ENCODE measurements at regions not wholly inside any gene's neighbourhood (a gene's known extent, or its start where the extent isn't known, plus 50 kb on each side); places are given as distances from the start of the nearest gene placed in this dataset.

- FAIRE-seq = no peak
- no peak for DNase-seq (ENCODE audit: insufficient read length, low spot score)
Observed at GRCh38 chr1:36560621-36561360, 78.1 kb upstream of the CSF3R start.

DNA sequence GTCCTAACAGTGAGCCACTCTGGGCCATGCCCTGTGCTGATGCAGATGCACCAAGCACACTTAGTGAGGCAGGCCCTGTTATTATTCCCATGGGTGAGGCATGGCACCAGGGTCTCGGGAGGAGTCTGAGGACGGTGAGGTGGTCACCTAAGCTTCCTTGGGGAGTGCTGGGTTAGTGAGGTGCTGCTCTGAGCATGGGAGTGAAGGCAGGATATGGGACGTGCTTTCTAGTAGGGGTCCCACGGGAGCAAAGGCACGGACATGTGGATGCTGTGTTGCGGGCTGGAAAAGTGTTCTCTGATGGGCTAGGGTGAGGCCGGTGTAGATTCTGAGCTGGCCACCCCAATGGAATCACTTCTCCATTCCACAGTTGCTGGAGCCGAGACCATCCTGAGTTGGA is 77.5 kb upstream of the CSF3R start:
- FAIRE-seq = no peak
- no peak for DNase-seq (ENCODE audit: insufficient read length, low spot score)

DNA sequence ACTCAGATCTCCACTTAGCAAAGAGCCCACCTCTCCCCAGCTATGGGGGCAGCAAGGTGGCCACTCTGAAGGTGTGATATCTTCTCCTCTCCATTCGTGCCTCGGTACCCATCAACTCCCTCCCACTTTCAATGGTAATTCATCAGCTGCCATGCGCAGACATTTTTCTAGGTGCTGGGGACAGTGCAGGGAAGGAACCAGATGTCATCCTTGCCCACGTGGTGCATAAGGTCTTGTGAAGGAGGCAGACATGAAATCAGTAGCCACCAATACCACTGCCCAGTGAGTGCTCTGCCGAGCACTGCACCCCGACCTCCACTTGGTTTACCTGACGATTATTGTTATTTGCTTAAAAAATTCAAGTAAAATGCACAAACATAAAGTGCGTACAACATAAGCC is 76.3 kb upstream of the CSF3R start:
- FAIRE-seq (no peak), DNase-seq (ENCODE audit: insufficient read length, low spot score) (no peak)

DNA sequence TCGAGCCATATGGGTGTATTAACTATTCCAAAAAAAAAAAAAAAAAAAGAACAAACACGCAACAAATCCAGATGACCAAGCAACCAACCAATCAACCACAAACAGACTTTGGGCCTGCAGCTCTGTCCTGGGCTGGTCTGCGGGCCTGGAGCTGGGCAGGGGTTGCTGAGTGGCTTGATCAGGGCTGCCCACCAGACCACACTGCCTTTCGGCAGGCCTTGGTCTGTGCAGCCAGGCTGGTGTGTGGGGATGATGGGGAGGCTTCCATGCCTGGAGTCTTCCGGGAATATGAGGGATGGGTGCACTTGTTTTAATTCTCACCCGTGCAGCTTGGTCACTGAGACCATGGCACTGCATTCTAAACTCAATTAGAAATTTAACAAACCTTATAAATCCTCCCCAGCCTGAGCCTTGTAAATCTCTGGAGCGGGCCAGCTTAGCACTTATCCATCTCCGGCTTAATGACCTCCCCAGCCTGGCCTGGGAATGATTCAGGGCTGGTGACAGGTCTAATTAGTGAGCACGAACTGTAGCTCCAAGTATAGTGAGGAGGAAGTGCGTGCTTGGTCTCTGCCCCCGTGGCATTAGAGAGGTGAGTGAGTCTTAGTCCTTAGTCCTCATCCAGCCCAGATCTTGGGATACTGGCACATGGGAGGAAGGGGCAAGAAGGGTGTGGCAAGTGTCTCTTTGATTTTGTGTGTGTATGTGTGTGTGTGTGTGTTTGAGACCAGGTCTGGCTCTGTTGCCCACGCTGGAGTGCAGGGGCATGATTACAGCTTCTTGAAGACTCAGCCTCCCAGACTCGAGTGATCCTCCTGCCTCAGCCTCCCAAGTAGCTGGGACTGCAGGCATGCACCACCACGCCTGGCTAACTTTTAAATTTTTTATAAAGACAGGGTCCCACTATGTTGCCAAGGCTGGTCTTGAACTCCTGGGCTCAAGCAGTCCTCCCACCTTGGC is 74.6 kb upstream of the CSF3R start:
- FAIRE-seq = no peak
- DNase-seq (ENCODE audit: insufficient read length, low spot score) = no peak

DNA sequence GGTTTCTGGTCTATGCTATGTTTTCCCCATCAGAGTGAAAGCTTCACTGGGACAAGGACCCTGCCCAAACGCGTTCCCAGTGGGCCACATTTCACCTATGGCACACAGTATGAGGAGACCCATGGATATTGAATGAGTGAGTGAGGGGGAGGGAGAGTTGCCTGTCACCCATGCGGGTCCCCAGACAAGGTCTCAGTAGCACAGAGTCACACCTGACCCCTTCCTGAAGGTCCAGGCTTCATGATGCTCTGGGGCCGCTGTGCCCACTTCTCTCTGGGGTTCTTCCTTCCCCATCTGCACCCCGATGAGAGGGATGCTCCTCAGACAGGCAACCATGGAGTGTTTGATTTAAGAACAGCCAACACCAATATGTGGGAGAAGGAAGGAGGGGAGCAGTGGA is 72.3 kb upstream of the CSF3R start:
- FAIRE-seq (no peak), DNase-seq (ENCODE audit: insufficient read length, low spot score) (no peak)

GRCh38 chr1:36554323-36554628 is 71.6 kb upstream of the CSF3R start:
- DNase-seq (ENCODE audit: insufficient read length, low spot score) (no peak), FAIRE-seq (no peak)

- FAIRE-seq (peak; percentile 64), DNase-seq (ENCODE audit: insufficient read length, low spot score) (peak; percentile 50)
Observed at GRCh38 chr1:36553591-36554322, 71.0 kb upstream of the CSF3R start.

DNA sequence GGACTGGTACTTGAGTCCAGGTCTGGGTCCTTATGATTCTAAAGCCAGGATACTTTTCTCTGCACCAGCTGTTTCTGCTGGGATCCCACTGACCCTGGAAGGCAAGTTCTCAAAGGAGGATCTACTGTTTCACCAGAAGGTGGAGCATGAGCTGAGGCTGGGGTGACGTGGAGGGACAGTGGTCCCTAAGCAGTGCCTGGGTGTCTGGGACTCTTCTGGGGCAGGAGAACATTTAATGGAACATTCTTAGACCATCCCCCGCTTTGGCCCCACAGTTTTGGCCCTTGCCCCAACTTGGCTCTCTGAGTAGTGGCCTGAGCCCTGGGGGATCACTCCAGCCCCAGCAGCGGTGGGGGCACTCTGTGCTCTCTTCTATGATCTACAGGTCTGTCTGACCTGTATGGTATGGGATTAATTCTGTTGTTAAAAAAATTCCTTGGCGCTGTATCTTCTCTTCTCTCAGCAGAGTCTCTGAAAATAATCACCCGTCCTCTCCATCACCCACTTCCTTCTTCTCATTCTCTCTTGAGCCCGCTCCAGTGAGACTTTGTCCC is 60.3 kb upstream of the CSF3R start:
- DNase-seq (ENCODE audit: insufficient read length, low spot score) = no peak

DNA sequence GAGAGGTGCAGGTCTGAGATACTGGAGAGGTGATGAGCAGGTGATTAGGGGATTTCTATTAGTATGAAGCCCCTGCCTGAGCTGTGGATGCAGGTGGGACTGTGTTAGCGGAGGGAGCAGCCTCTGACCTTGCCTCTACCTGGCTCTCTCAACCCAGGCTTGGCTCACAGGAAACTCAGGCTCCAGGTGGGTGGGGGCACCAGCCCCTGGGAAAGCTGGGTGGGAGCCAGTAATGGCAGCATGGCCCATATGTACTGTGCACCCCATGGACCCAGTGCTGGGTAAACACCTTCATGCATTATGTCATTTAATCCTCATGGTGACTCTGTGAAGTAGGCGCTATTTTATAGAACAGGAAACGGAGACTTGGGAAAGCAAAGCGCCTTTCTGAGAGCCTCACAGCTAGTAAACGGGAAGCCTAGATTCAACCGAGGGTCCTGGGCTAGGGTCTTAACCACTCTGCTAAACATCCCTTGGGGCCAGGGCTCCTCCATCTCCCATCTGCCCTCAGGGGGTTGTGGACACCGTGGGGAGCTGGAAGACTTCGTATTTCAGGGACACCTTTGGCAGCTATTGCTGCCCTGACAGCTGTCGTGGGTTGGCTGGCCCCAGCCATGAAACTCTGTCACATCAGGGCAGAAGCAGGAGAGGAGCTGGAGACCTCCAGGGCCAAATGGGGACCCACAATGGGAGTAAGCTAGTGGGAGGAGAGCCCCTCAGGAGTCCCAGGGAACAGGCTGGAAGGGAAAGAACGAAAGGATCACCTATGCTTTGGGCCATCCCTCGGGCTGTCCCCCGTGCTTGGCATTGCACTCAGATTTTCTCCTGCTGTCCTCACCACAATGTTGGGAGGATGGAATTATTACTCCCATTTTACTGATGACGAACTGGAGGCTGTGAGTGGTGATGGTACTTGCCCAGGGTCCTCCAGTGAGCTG is 59.6 kb upstream of the CSF3R start:
- DNase-seq (ENCODE audit: insufficient read length, low spot score) = no peak
- FAIRE-seq = no peak

More for the DNA sequence above, 60.3 kb upstream of the CSF3R start:
- FAIRE-seq = peak; percentile 28

DNA sequence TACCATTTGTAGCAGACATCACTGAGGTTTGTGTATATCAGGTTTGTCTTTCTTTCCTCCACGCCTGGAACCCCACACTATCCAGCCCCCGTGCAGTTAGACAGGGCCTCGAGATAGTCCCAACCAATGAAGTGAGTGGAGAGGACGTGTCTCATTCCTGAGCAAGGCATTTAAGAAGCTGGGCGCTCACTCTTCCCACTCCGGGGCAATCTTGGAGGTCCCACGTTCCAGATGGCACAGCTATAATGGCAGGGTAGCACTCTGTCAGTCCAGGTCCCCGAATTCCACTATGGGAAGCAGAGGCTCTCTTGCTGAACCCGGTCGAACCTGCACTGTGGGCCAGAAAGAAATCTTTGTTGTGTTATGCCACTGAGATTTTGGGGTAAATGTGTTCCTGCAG is 57.3 kb upstream of the CSF3R start:
- DNase-seq (ENCODE audit: insufficient read length, low spot score) (no peak), FAIRE-seq (no peak)

DNA sequence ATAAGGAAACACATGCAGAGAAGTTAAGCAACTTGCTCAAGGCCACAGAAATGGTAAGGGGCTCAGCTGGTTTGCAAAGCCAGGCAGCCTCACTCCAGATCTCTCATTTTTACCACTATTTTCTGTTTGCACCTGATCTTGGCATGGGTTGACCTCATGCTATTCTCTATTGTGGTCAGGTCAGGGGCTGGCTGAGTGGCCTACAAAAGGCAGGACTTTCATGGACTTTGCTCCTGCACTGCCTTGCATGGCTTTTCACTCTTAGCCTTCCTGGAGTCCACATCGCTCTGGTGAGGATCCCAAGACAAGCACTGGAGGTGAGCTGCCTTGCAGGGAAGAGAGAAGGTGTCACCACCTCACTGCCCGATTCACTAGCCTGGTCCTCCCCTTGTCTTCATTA is 56.8 kb upstream of the CSF3R start:
- no peak for DNase-seq (ENCODE audit: insufficient read length, low spot score)

DNA sequence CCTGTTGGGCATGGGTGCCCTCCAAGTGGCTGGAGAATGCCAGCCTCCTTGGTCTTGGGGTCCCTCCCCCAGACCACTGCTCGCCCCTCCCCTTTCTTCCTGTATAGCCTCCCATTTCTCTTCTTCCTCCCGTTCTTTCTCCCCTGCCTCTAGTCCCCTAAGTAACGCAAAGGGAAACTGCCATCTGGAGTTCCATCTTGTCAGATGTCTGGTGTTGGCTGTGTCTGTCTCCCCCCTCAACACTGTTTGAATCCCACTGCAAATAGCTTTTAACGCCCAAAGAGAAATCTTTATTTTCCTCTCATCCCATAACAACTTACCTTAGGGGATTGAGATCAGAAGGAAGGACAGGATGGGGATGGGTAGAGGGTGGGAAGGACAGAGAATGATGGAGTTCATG is 55.3 kb upstream of the CSF3R start:
- DNase-seq (ENCODE audit: insufficient read length, low spot score) = no peak
- no peak for FAIRE-seq

More for the DNA sequence above, 56.8 kb upstream of the CSF3R start:
- no peak for FAIRE-seq

- no peak for FAIRE-seq
- no peak for DNase-seq (ENCODE audit: insufficient read length, low spot score)
Observed at GRCh38 chr1:36537190-36537768, 54.6 kb upstream of the CSF3R start.

GRCh38 chr1:36536727-36537126 is 54.0 kb upstream of the CSF3R start:
- no peak for DNase-seq (ENCODE audit: insufficient read length, low spot score)
- FAIRE-seq = no peak

DNA sequence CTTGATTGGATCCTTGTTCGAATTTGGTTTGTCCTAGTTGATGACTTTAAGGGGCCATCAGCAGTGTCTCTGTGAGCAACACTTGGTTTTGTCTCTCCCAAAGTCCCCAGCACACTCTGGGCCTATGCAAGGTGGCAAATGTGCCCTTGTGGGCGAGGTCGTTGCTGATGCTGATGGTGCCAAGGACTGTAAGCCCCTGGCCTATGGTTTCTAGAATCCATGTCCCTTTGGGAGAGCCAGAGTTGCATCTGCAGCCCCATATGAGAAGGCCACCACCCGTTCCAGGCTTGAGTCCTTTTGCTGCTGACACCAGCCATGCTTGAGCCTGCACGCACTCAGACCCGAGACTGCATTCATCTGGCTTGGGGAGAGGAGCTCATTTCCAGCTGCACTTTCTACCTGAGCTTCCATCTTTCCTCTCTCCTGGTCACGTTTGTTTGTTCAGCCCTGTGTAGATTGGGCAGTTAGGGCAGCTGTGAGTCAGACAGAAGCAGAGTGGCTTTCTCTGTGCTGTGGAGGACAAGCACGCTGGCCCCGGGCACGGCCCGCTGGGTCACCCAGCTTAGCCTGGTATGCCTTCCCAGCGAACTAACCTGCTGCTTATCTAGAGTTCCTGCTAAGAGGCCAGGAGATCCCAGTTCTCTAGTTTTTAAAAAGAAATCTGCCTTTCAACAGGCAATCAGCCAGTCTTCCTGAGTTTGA is 52.1 kb upstream of the CSF3R start:
- FAIRE-seq (no peak), DNase-seq (ENCODE audit: insufficient read length, low spot score) (no peak)

DNA sequence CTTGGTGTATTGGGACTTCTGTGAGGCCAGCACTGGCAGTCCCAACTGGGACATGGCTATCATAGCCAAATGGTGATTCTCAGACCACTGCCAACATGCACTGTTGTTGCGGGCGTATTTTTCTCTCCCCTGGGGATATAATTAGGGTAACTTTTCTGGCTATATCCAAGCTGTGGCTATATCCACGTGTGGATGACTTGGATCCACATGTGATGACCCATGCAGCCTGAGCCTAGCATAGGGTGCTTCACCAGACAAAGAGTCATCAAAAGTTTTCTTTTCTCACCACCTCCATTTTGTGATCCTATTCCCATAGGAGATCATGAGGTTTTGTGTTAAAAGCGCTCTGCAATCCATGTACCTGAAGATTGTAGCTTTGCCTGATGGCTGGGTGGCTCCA is 51.2 kb upstream of the CSF3R start:
- FAIRE-seq = no peak

GRCh38 chr1:36532810-36533401 is 50.2 kb upstream of the CSF3R start:
- DNase-seq (ENCODE audit: insufficient read length, low spot score) = no peak
- FAIRE-seq = no peak

More for the DNA sequence above, 51.2 kb upstream of the CSF3R start:
- DNase-seq (ENCODE audit: insufficient read length, low spot score) = no peak

All from GM19239 (cell line).